ENCODE measurements at regions not wholly inside any gene's neighbourhood (a gene's known extent, or its start where the extent isn't known, plus 50 kb on each side); places are given as distances from the start of the nearest gene placed in this dataset.

DNA sequence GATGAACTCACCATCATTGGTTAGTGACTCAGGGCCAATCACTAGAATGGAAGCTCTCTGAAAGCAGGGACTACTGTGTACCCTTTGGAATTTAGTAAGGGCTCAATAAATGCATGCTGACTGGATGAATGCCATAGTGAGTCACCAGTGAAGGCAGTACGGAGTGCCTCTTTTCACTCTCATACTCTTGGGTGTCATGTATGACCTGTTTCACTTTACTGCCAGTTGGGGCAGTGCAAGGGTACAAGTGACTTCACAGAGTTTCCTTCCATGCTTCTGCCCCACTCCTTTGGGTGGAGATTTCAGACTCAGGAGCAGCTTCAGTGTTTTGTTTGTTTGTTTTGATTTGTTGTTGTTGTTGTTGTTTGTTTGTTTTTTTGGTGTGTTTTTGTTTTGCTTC, 57.7 kb downstream of the SOX3 start:
- TF ChIP-seq CTCF (IDR thresholded peaks at IDR 0.05; ENCODE audit: low read depth, low read length, missing input control) = no peak
- TF ChIP-seq FOXA2 (IDR thresholded peaks at IDR 0.05) = no peak
- TF ChIP-seq RAD21 (IDR thresholded peaks at IDR 0.05) = no peak
- TF ChIP-seq EGR1 (IDR thresholded peaks at IDR 0.05; ENCODE audit: low read depth in 2 of 2) = no peak
- no peak for TF ChIP-seq GABPA (IDR thresholded peaks at IDR 0.05 in 1 of 2, conservative IDR thresholded peaks at IDR 0.05 in 1 of 2)
- no peak for TF ChIP-seq SP1 (IDR thresholded peaks at IDR 0.05)
- no peak for TF ChIP-seq TAF1 (conservative IDR thresholded peaks at IDR 0.05)
- no peak for TF ChIP-seq RXRA (IDR thresholded peaks at IDR 0.05)
- TF ChIP-seq YY1 (IDR thresholded peaks at IDR 0.05) = no peak
- TF ChIP-seq FOXA1 (IDR thresholded peaks at IDR 0.05) = no peak
